GM23338 (cell line): ENCODE measurements at regions not wholly inside any gene's neighbourhood (a gene's known extent, or its start where the extent isn't known, plus 50 kb on each side); places are given as distances from the start of the nearest gene placed in this dataset.

ENCODE experiments used
- ATAC-seq: fragments of 200-7000 bp; cut with Tn5 transposase; 3 replicates; pipeline ENCODE4 v1.9.1; 2020
- DNase-seq: peaks from one replicate; pipeline ENCODE4 v3.0.0-alpha.2; 2015; ENCODE audit warnings: low spot score
- H2AFZ ChIP-seq: fragments of 200-600 bp; sonication (generic); 2 replicates; pipeline ENCODE4 v1.8.0; 2016; ENCODE audit warnings: antibody characterized with exemption, mild to moderate bottlenecking, moderate library complexity
- H3F3A ChIP-seq: fragments of 200-600 bp; sonication (generic); replicated peaks from 2 replicates; pipeline ENCODE4 v1.8.0; 2017; ENCODE audit warnings: antibody characterized with exemption, mixed run types, low read depth
- H3K27ac ChIP-seq: fragments of 200-600 bp; sonication (generic); 2 replicates; pipeline ENCODE4 v1.6.1; 2016; ENCODE audit warnings: low read depth
- H3K27me3 ChIP-seq: fragments of 200-600 bp; sonication (generic); 2 replicates; pipeline ENCODE4 v1.8.0; 2016; ENCODE audit warnings: mild to moderate bottlenecking, mixed run types, moderate library complexity; ENCODE audit not compliant: insufficient read depth
- H3K36me3 ChIP-seq: fragments of 200-600 bp; sonication (generic); 2 replicates; pipeline ENCODE4 v1.8.0; 2016; ENCODE audit warnings: mild to moderate bottlenecking; ENCODE audit not compliant: insufficient read depth
- H3K4me1 ChIP-seq: fragments of 200-600 bp; sonication (generic); 2 replicates; pipeline ENCODE4 v1.8.0; 2016; ENCODE audit warnings: mild to moderate bottlenecking, moderate library complexity; ENCODE audit not compliant: insufficient read depth
- H3K4me2 ChIP-seq: fragments of 200-600 bp; sonication (generic); 2 replicates; pipeline ENCODE4 v1.7.1; 2017; ENCODE audit warnings: mixed run types
- H3K4me3 ChIP-seq: fragments of 200-600 bp; sonication (generic); 2 replicates; pipeline ENCODE4 v1.6.1; 2016; ENCODE audit warnings: mixed run types
- H3K79me2 ChIP-seq: fragments of 200-600 bp; sonication (generic); replicated peaks from 2 replicates; pipeline ENCODE4 v1.8.0; 2017; ENCODE audit warnings: mild to moderate bottlenecking; ENCODE audit not compliant: insufficient read depth
- H3K9me2 ChIP-seq: fragments of 200-600 bp; sonication (generic); 2 replicates; pipeline ENCODE4 v1.8.0; 2017; ENCODE audit not compliant: insufficient read depth
- H4K20me1 ChIP-seq: fragments of 200-600 bp; sonication (generic); replicated peaks from 2 replicates; pipeline ENCODE4 v1.8.0; 2017; ENCODE audit warnings: mild to moderate bottlenecking; ENCODE audit not compliant: insufficient read depth
- H3K27ac Mint-ChIP-seq: 2 replicates; pipeline ENCODE4 v1.8.0; 2020; ENCODE audit warnings: inconsistent platforms, mild to moderate bottlenecking, moderate library complexity, mixed read lengths
- H3K27me3 Mint-ChIP-seq: 3 replicates; pipeline ENCODE4 v1.8.0; 2022; ENCODE audit warnings: low read depth, mild to moderate bottlenecking, moderate library complexity, mixed read lengths, inconsistent platforms; ENCODE audit not compliant: insufficient read depth, poor library complexity
- H3K36me3 Mint-ChIP-seq: 3 replicates; pipeline ENCODE4 v1.8.0; 2021; ENCODE audit warnings: low read depth, mild to moderate bottlenecking, inconsistent platforms, moderate library complexity, mixed read lengths
- H3K4me1 Mint-ChIP-seq: 3 replicates; pipeline ENCODE4 v1.8.0; 2020; ENCODE audit warnings: mild to moderate bottlenecking, inconsistent platforms, mixed read lengths
- H3K4me3 Mint-ChIP-seq: 3 replicates; pipeline ENCODE4 v1.8.0; 2021; ENCODE audit warnings: moderate library complexity, mild to moderate bottlenecking, inconsistent platforms, mixed read lengths
- H3K9me3 Mint-ChIP-seq: 3 replicates; pipeline ENCODE4 v1.8.0; 2020; ENCODE audit warnings: moderate library complexity, mild to moderate bottlenecking, inconsistent platforms, mixed read lengths
- CREB1 ChIP-seq: fragments of 250-450 bp; sonication (Bioruptor Pico); IDR thresholded peaks from 2 replicates; pipeline ENCODE4 v1.5.0; 2020; ENCODE audit warnings: low read depth, mild to moderate bottlenecking, moderate library complexity
- EZH2 ChIP-seq: fragments of 200-600 bp; sonication (generic); IDR thresholded peaks from one replicate; pipeline ENCODE4 v1.8.0; 2017; ENCODE audit warnings: antibody characterized with exemption, mild to moderate bottlenecking, low read depth; ENCODE audit not compliant: unreplicated experiment
- JUNB ChIP-seq: IDR thresholded peaks from one replicate; pipeline ENCODE4 v1.6.1; 2016; ENCODE audit warnings: antibody characterized with exemption; ENCODE audit not compliant: unreplicated experiment
- NANOG ChIP-seq: IDR thresholded peaks from 2 replicates; pipeline ENCODE4 v1.6.1; 2016; ENCODE audit warnings: antibody characterized with exemption, borderline replicate concordance
- POLR2AphosphoS5 ChIP-seq: IDR thresholded peaks from 2 replicates; pipeline ENCODE4 v1.6.1; 2016; ENCODE audit warnings: antibody characterized with exemption, low read depth
- STAT1 ChIP-seq: IDR thresholded peaks from one replicate; pipeline ENCODE4 v1.6.1; 2016; ENCODE audit warnings: antibody characterized with exemption; ENCODE audit not compliant: unreplicated experiment
- ZNF114 ChIP-seq: fragments of 250-450 bp; sonication (Bioruptor Pico); IDR thresholded peaks from 2 replicates; pipeline ENCODE4 v1.5.0; 2020; ENCODE audit warnings: mild to moderate bottlenecking, moderate library complexity
- ZNF331 ChIP-seq: fragments of 250-450 bp; sonication (Bioruptor Pico); IDR thresholded peaks from 2 replicates; pipeline ENCODE4 v1.5.0; 2020; ENCODE audit warnings: low read depth, mild to moderate bottlenecking, moderate library complexity
- TF ChIP-seq, protein P1 (sequence below): IDR thresholded peaks from 2 replicates; pipeline ENCODE4 v1.6.1; 2016; ENCODE audit warnings: antibody characterized with exemption
- TF ChIP-seq, protein P2 (sequence below): fragments of 250-450 bp; sonication (Bioruptor Pico); IDR thresholded peaks from 2 replicates; pipeline ENCODE4 v1.5.0; 2020; ENCODE audit warnings: mild to moderate bottlenecking, moderate library complexity
- TF ChIP-seq, protein P3 (sequence below): IDR thresholded peaks from one replicate; pipeline ENCODE4 v1.6.1; 2018; ENCODE audit warnings: antibody characterized with exemption; ENCODE audit not compliant: unreplicated experiment
- TF ChIP-seq, protein P4 (sequence below), 2 experiments: fragments of 200-600 bp in 1 of 2; sonication (generic) in 1 of 2; conservative IDR thresholded peaks; 2 replicates each; pipeline versions ENCODE4 v1.5.1 to v1.6.1; 2016 to 2017; ENCODE audit warnings: antibody characterized with exemption in 2 of 2, low read depth in 2 of 2, mild to moderate bottlenecking in 2 of 2, moderate library complexity in 1 of 2

DNA sequence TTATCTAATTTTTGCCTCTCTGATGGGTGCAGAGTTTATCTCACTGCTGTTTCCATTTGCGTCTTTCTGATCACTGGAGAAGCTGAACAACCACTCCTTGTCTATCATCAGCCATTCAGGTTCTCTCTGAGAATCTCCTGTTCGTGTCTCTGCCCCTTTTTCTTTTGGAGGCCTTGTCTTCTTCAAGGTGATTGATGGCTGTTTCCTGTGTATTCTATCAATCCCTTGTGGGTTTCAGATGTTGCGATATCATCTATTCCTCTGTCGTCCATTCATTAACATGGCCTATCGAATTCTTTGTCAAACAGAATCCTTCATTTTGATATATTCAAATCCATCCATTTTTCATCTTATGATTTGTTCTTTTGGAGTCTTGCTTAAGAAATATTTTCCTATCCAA lies 100.3 kb downstream of the FAM53A start (continued):
- TF ChIP-seq CREB1 (CRISPR knock-in tag) = no peak

DNA sequence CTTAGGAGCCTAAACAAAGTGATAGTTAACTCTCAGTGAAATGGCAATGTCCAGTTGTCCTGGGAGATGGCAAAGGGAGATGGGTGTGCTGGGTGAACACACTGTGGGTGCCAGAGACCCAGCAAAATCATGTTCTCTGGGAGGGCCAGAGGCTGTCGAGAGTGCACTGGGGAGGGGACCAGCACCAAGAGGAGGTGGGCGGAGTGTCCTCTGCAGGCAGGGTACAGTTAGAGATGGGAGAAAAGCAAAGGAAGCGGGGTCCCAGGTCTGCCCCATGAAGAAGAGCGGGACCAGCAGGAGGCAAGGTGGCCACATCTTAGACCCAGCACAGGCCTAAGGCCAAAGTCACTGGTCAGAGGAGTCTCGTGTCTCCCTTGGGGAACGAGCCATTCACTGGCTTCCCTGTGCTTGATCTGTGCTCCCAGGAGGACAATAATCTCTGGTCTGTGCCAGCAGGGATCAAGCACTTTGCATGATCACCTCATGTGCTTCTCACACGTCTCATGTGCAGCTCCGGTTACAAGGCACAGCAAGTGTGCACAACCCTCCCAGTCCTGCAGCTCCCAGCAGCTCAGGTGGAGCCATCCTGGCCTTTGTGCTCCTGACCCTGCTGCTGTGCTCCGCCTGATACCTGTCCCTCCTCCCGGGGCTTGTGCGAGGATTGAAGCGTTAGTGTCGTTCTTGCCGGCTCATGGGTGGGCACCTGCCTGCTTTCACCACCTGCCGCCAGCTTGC lies 100.9 kb downstream of the FAM53A start:
- Histone ChIP-seq H2AFZ (no peak overlapping the region), H3K4me1 (peaks cover under 1% of the 10 kb centered on the region; the same call in 1 of the 2 replicates), H3K9me2 (no peaks in the 10 kb centered on the region), H3K4me3 (no peak overlapping the region), H3K36me3 (no peaks in the 10 kb centered on the region), H3K27me3 (peaks cover 2% of the 10 kb centered on the region; the same call in 1 of the 2 replicates), H3F3A (peaks cover 6% of the 10 kb centered on the region; the same call in 1 of the 2 replicates), H3K79me2 (no peaks in the 10 kb centered on the region), H3K4me2 (no peak overlapping the region), H4K20me1 (no peaks in the 10 kb centered on the region), H3K27ac (no peak overlapping the region)
- DNase-seq (no peak), ATAC-seq (no peak)
- Mint-ChIP-seq H3K9me3 (peaks cover 8% of the 10 kb centered on the region), H3K4me3 (no peak overlapping the region), H3K4me1 (peaks cover 4% of the 10 kb centered on the region), H3K36me3 (no peaks in the 10 kb centered on the region; the same call in 2 of the 3 replicates), H3K27me3 (peaks cover 13% of the 10 kb centered on the region), H3K27ac (no peak overlapping the region)
- TF ChIP-seq, protein P1, sequence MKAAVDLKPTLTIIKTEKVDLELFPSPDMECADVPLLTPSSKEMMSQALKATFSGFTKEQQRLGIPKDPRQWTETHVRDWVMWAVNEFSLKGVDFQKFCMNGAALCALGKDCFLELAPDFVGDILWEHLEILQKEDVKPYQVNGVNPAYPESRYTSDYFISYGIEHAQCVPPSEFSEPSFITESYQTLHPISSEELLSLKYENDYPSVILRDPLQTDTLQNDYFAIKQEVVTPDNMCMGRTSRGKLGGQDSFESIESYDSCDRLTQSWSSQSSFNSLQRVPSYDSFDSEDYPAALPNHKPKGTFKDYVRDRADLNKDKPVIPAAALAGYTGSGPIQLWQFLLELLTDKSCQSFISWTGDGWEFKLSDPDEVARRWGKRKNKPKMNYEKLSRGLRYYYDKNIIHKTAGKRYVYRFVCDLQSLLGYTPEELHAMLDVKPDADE = no peak
- TF ChIP-seq STAT1 = no peak
- TF ChIP-seq, protein P2, sequence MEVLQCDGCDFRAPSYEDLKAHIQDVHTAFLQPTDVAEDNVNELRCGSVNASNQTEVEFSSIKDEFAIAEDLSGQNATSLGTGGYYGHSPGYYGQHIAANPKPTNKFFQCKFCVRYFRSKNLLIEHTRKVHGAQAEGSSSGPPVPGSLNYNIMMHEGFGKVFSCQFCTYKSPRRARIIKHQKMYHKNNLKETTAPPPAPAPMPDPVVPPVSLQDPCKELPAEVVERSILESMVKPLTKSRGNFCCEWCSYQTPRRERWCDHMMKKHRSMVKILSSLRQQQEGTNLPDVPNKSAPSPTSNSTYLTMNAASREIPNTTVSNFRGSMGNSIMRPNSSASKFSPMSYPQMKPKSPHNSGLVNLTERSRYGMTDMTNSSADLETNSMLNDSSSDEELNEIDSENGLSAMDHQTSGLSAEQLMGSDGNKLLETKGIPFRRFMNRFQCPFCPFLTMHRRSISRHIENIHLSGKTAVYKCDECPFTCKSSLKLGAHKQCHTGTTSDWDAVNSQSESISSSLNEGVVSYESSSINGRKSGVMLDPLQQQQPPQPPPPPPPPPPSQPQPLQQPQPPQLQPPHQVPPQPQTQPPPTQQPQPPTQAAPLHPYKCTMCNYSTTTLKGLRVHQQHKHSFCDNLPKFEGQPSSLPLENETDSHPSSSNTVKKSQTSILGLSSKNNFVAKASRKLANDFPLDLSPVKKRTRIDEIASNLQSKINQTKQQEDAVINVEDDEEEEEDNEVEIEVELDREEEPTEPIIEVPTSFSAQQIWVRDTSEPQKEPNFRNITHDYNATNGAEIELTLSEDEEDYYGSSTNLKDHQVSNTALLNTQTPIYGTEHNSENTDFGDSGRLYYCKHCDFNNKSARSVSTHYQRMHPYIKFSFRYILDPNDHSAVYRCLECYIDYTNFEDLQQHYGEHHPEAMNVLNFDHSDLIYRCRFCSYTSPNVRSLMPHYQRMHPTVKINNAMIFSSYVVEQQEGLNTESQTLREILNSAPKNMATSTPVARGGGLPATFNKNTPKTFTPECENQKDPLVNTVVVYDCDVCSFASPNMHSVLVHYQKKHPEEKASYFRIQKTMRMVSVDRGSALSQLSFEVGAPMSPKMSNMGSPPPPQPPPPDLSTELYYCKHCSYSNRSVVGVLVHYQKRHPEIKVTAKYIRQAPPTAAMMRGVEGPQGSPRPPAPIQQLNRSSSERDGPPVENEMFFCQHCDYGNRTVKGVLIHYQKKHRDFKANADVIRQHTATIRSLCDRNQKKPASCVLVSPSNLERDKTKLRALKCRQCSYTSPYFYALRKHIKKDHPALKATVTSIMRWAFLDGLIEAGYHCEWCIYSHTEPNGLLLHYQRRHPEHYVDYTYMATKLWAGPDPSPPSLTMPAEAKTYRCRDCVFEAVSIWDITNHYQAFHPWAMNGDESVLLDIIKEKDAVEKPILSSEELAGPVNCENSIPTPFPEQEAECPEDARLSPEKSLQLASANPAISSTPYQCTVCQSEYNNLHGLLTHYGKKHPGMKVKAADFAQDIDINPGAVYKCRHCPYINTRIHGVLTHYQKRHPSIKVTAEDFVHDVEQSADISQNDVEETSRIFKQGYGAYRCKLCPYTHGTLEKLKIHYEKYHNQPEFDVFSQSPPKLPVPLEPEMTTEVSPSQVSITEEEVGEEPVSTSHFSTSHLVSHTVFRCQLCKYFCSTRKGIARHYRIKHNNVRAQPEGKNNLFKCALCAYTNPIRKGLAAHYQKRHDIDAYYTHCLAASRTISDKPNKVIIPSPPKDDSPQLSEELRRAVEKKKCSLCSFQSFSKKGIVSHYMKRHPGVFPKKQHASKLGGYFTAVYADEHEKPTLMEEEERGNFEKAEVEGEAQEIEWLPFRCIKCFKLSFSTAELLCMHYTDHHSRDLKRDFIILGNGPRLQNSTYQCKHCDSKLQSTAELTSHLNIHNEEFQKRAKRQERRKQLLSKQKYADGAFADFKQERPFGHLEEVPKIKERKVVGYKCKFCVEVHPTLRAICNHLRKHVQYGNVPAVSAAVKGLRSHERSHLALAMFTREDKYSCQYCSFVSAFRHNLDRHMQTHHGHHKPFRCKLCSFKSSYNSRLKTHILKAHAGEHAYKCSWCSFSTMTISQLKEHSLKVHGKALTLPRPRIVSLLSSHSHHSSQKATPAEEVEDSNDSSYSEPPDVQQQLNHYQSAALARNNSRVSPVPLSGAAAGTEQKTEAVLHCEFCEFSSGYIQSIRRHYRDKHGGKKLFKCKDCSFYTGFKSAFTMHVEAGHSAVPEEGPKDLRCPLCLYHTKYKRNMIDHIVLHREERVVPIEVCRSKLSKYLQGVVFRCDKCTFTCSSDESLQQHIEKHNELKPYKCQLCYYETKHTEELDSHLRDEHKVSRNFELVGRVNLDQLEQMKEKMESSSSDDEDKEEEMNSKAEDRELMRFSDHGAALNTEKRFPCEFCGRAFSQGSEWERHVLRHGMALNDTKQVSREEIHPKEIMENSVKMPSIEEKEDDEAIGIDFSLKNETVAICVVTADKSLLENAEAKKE (CRISPR knock-in tag) = no peak
- TF ChIP-seq, protein P3, sequence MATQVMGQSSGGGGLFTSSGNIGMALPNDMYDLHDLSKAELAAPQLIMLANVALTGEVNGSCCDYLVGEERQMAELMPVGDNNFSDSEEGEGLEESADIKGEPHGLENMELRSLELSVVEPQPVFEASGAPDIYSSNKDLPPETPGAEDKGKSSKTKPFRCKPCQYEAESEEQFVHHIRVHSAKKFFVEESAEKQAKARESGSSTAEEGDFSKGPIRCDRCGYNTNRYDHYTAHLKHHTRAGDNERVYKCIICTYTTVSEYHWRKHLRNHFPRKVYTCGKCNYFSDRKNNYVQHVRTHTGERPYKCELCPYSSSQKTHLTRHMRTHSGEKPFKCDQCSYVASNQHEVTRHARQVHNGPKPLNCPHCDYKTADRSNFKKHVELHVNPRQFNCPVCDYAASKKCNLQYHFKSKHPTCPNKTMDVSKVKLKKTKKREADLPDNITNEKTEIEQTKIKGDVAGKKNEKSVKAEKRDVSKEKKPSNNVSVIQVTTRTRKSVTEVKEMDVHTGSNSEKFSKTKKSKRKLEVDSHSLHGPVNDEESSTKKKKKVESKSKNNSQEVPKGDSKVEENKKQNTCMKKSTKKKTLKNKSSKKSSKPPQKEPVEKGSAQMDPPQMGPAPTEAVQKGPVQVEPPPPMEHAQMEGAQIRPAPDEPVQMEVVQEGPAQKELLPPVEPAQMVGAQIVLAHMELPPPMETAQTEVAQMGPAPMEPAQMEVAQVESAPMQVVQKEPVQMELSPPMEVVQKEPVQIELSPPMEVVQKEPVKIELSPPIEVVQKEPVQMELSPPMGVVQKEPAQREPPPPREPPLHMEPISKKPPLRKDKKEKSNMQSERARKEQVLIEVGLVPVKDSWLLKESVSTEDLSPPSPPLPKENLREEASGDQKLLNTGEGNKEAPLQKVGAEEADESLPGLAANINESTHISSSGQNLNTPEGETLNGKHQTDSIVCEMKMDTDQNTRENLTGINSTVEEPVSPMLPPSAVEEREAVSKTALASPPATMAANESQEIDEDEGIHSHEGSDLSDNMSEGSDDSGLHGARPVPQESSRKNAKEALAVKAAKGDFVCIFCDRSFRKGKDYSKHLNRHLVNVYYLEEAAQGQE = no peak
- TF ChIP-seq EZH2 = no peak
- no peak for TF ChIP-seq NANOG
- TF ChIP-seq, protein P4, sequence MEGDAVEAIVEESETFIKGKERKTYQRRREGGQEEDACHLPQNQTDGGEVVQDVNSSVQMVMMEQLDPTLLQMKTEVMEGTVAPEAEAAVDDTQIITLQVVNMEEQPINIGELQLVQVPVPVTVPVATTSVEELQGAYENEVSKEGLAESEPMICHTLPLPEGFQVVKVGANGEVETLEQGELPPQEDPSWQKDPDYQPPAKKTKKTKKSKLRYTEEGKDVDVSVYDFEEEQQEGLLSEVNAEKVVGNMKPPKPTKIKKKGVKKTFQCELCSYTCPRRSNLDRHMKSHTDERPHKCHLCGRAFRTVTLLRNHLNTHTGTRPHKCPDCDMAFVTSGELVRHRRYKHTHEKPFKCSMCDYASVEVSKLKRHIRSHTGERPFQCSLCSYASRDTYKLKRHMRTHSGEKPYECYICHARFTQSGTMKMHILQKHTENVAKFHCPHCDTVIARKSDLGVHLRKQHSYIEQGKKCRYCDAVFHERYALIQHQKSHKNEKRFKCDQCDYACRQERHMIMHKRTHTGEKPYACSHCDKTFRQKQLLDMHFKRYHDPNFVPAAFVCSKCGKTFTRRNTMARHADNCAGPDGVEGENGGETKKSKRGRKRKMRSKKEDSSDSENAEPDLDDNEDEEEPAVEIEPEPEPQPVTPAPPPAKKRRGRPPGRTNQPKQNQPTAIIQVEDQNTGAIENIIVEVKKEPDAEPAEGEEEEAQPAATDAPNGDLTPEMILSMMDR (conservative IDR thresholded peaks at IDR 0.05; ENCODE audit: low read depth in 2 of 2) = no peak
- TF ChIP-seq POLR2AphosphoS5 = no peak
- no peak for TF ChIP-seq JUNB
- TF ChIP-seq CREB1 (CRISPR knock-in tag) = no peak
- no peak for TF ChIP-seq ZNF114 (CRISPR knock-in tag)
- TF ChIP-seq ZNF331 (CRISPR knock-in tag) = no peak
